CD4-positive, alpha-beta T cell treated with Interleukin-6 at 100 ng/mL for 8 hours (primary cell): ENCODE measurements at regions not wholly inside any gene's neighbourhood (a gene's known extent, or its start where the extent isn't known, plus 50 kb on each side); places are given as distances from the start of the nearest gene placed in this dataset.
"Not testable (repeated sequence)": the region's sequence is repeated elsewhere in the genome, so short reads cannot be mapped to it uniquely, and the experiment has no call there.

Source experiments
- DNase-seq: peaks from one replicate; pipeline ENCODE4 v3.0.0-alpha.2; 2020; ENCODE audit warnings: mixed read lengths, low spot score

- no peak for DNase-seq
These were observed 177.0 kb upstream of the NECTIN3 start for GRCh38 chr3:110894574-110894973.

GRCh38 chr3:110895054-110895453, 176.6 kb upstream of the NECTIN3 start:
- DNase-seq: no peak

GRCh38 chr3:110897046-110897445, 174.6 kb upstream of the NECTIN3 start:
- no peak for DNase-seq

GRCh38 chr3:110900576-110900975, 171.0 kb upstream of the NECTIN3 start:
- DNase-seq: no peak

GRCh38 chr3:110901536-110901935, 170.1 kb upstream of the NECTIN3 start:
- DNase-seq: no peak

GRCh38 chr3:110902453-110903085, 169.0 kb upstream of the NECTIN3 start:
- no peak for DNase-seq

GRCh38 chr3:110903771-110904519, 167.7 kb upstream of the NECTIN3 start:
- no peak for DNase-seq

GRCh38 chr3:110904520-110904890, 167.1 kb upstream of the NECTIN3 start:
- no peak for DNase-seq

- DNase-seq: no peak
These were observed 166.5 kb upstream of the NECTIN3 start for GRCh38 chr3:110905121-110905520.

- no peak for DNase-seq
These were observed 161.8 kb upstream of the NECTIN3 start for GRCh38 chr3:110909839-110910238.

GRCh38 chr3:110910346-110910955, 161.2 kb upstream of the NECTIN3 start:
- DNase-seq: no peak

- DNase-seq: no peak
These were observed 152.7 kb upstream of the NECTIN3 start for GRCh38 chr3:110918963-110919362.

GRCh38 chr3:110925798-110926197, 145.8 kb upstream of the NECTIN3 start:
- no peak for DNase-seq

GRCh38 chr3:110928016-110928662, 143.5 kb upstream of the NECTIN3 start:
- DNase-seq: no peak

GRCh38 chr3:110929816-110930215, 141.8 kb upstream of the NECTIN3 start:
- no peak for DNase-seq

GRCh38 chr3:110932567-110932966, 139.0 kb upstream of the NECTIN3 start:
- no peak for DNase-seq

- DNase-seq: no peak
These were observed 137.7 kb upstream of the NECTIN3 start for GRCh38 chr3:110933821-110934426.

GRCh38 chr3:110938629-110939028, 133.0 kb upstream of the NECTIN3 start:
- DNase-seq: no peak

- no peak for DNase-seq
These were observed 131.6 kb upstream of the NECTIN3 start for GRCh38 chr3:110940055-110940454.

- DNase-seq: no peak
These were observed 126.8 kb upstream of the NECTIN3 start for GRCh38 chr3:110944782-110945181.

- DNase-seq: no peak
These were observed 124.8 kb upstream of the NECTIN3 start for GRCh38 chr3:110946810-110947209.

- not testable (repeated sequence) for DNase-seq
These were observed 122.4 kb upstream of the NECTIN3 start for GRCh38 chr3:110949194-110949593.
